ENCODE measurements at regions not wholly inside any gene's neighbourhood (a gene's known extent, or its start where the extent isn't known, plus 50 kb on each side); places are given as distances from the start of the nearest gene placed in this dataset.

DNA sequence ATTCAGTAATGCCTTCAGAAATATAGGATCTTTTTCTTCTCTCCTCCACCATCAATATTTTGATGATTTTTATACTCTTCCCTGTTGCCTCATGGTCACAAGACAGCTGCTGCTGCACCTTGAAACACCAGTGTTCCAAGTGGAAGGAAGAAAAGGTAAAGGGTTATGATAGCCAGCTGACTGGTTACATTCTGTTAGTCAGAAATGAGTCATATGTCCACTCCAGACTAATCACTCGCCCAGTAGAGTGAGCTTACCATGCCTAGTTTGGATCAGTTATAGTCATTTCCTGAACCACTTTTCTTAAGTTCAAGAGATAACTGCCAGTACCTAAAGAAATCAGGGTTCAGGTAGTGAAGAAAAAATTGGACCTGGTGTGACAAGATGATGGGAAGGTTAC lies 532.3 kb upstream of the SMIM31 start:
- CTCF ChIA-PET = no interaction called here
- no peak overlapping the region for H3K4me2 ChIP-seq
- H3K4me1 ChIP-seq = no peaks in the 10 kb centered on the region
- no peak overlapping the region for H3K27ac ChIP-seq
- 0% methylated on average over 1 of the region's 1 CpG for WGBS (ENCODE audit: missing lambda C conversion rate)
- ATAC-seq = no peak
- no peak for FAIRE-seq
- TF ChIP-seq HOXB13 (CRISPR knock-in tag; IDR thresholded peaks at IDR 0.05; ENCODE audit: low read depth) (no peak), ZSCAN20 (CRISPR knock-in tag; IDR thresholded peaks at IDR 0.05) (no peak), CHD2 (IDR thresholded peaks at IDR 0.05; ENCODE audit: low read length, partially characterized antibody) (no peak), EHF (CRISPR knock-in tag; IDR thresholded peaks at IDR 0.05) (no peak), RFX5 (IDR thresholded peaks at IDR 0.05) (no peak), TFCP2L1 (CRISPR knock-in tag; IDR thresholded peaks at IDR 0.05) (no peak), CBX2 (IDR thresholded peaks at IDR 0.05; ENCODE audit: borderline replicate concordance, low read depth) (no peak), MAZ (IDR thresholded peaks at IDR 0.05; ENCODE audit: borderline replicate concordance, low read depth, low read length) (no peak), CBX8 (IDR thresholded peaks at IDR 0.05) (no peak)
- H3K4me3 ChIP-seq = no peak overlapping the region
- H3K9me3 ChIP-seq = no peaks in the 10 kb centered on the region
- DNase-seq (ENCODE audit: low read depth in 1 of 2, low spot score in 1 of 2) = no peak
- POLR2A ChIA-PET = no interaction called here

- FAIRE-seq = no peak
- no peak for ATAC-seq
These were observed 529.1 kb upstream of the SMIM31 start for GRCh38 chr4:164224871-164225270.

DNA sequence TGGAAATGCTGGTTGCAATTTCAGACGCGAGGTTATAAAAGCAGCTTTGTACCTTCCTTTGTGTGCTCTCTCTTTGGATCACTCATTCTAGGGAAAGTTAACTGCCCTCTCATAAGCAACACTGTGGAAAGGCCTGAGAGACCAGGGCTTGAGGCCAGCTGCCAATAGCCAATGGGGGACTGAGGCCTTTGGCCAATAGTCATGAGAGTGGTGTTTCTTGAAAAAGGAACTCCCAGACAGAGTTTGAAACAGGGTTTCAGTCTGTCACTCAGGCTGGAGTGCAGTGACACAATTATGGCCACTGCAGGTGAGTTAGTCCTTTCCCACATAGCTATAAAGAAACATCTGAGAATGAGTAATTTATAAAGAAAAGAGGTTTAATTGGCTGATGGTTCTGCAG lies 524.7 kb upstream of the SMIM31 start:
- no peak overlapping the region for H3K4me3 ChIP-seq
- TF ChIP-seq MAZ (IDR thresholded peaks at IDR 0.05; ENCODE audit: borderline replicate concordance, low read depth, low read length) = no peak
- TF ChIP-seq E2F6 (IDR thresholded peaks at IDR 0.05; ENCODE audit: borderline replicate concordance, low read depth) = no peak
- no peak for TF ChIP-seq HOXA7 (CRISPR knock-in tag; IDR thresholded peaks at IDR 0.05)
- no peak for TF ChIP-seq RFX5 (IDR thresholded peaks at IDR 0.05)
- no peak for TF ChIP-seq CTCF (IDR thresholded peaks at IDR 0.05)
- no peak for TF ChIP-seq NPAS2 (CRISPR knock-in tag; IDR thresholded peaks at IDR 0.05; ENCODE audit: borderline replicate concordance)
- TF ChIP-seq CHD2 (IDR thresholded peaks at IDR 0.05; ENCODE audit: low read length, partially characterized antibody) = no peak
- no peak for TF ChIP-seq EP300 (IDR thresholded peaks at IDR 0.05)
- no peak for TF ChIP-seq ESRRA (IDR thresholded peaks at IDR 0.05; ENCODE audit: borderline replicate concordance, low read length)
- TF ChIP-seq TFCP2L1 (CRISPR knock-in tag; IDR thresholded peaks at IDR 0.05) = no peak
- TF ChIP-seq ZNF302 (CRISPR knock-in tag; IDR thresholded peaks at IDR 0.05) = no peak
- no peak for TF ChIP-seq CEBPB (IDR thresholded peaks at IDR 0.05)
- no peak for TF ChIP-seq ZSCAN20 (CRISPR knock-in tag; IDR thresholded peaks at IDR 0.05)
- no peak for TF ChIP-seq GATA3 (IDR thresholded peaks at IDR 0.05; ENCODE audit: borderline replicate concordance)
- no peak for TF ChIP-seq JUNB (IDR thresholded peaks at IDR 0.05)
- no peak overlapping the region for H3K27ac ChIP-seq
- H3K9me3 ChIP-seq = no peaks in the 10 kb centered on the region
- POLR2A ChIA-PET = no interaction called here
- no peaks in the 10 kb centered on the region for H3K4me1 ChIP-seq
- FAIRE-seq = no peak
- H3K4me2 ChIP-seq = no peak overlapping the region
- DNase-seq (ENCODE audit: low read depth in 1 of 2, low spot score in 1 of 2) = no peak
- CTCF ChIA-PET = no interaction called here
- ATAC-seq = no peak
- WGBS (ENCODE audit: missing lambda C conversion rate) = 67% methylated on average over 2 of the region's 2 CpGs

More at GRCh38 chr4:164224871-164225270, 529.1 kb upstream of the SMIM31 start:
- TF ChIP-seq HOXB5 (CRISPR knock-in tag; IDR thresholded peaks at IDR 0.05) (no peak), GATA3 (IDR thresholded peaks at IDR 0.05; ENCODE audit: borderline replicate concordance) (no peak), ZNF302 (CRISPR knock-in tag; IDR thresholded peaks at IDR 0.05) (no peak)
- Histone ChIP-seq H3K4me1 (no peaks in the 10 kb centered on the region), H3K27ac (no peak overlapping the region), H3K4me3 (no peak overlapping the region), H3K9me3 (no peaks in the 10 kb centered on the region), H3K4me2 (no peak overlapping the region)
- POLR2A ChIA-PET = no interaction called here
- CTCF ChIA-PET = no interaction called here
- no peak for DNase-seq (ENCODE audit: low read depth in 1 of 2, low spot score in 1 of 2)

- H3K27ac ChIP-seq = no peak overlapping the region
- H3K4me2 ChIP-seq = no peak overlapping the region
- no peaks in the 10 kb centered on the region for H3K4me1 ChIP-seq
- FAIRE-seq (no peak), DNase-seq (ENCODE audit: low read depth in 1 of 2, low spot score in 1 of 2) (no peak), ATAC-seq (no peak)
- no peak for TF ChIP-seq MYC (IDR thresholded peaks at IDR 0.05; ENCODE audit: borderline replicate concordance, low read length)
- TF ChIP-seq MAZ (IDR thresholded peaks at IDR 0.05; ENCODE audit: borderline replicate concordance, low read depth, low read length) = no peak
- no peak for TF ChIP-seq EHF (CRISPR knock-in tag; IDR thresholded peaks at IDR 0.05)
- no peak for TF ChIP-seq ELK1 (IDR thresholded peaks at IDR 0.05; ENCODE audit: low read depth, low read length)
- TF ChIP-seq E2F6 (IDR thresholded peaks at IDR 0.05; ENCODE audit: borderline replicate concordance, low read depth) = no peak
- TF ChIP-seq TP53 (CRISPR knock-in tag; IDR thresholded peaks at IDR 0.05) = no peak
- no peak for TF ChIP-seq NPAS2 (CRISPR knock-in tag; IDR thresholded peaks at IDR 0.05; ENCODE audit: borderline replicate concordance)
- TF ChIP-seq MAFK (IDR thresholded peaks at IDR 0.05; ENCODE audit: partially characterized antibody) = no peak
- no peaks in the 10 kb centered on the region for H3K9me3 ChIP-seq
- ChIA-PET CTCF (no interaction called here), POLR2A (no interaction called here)
- no peak overlapping the region for H3K4me3 ChIP-seq
These were observed 514.5 kb upstream of the SMIM31 start for GRCh38 chr4:164239433-164239832.

Measured in A549 (cell line).